ENCODE measurements at regions not wholly inside any gene's neighbourhood (a gene's known extent, or its start where the extent isn't known, plus 50 kb on each side); places are given as distances from the start of the nearest gene placed in this dataset.

GRCh38 chrX:9204560-9204959, 170.6 kb upstream of the FAM9B start:
- intact Hi-C loops (cut with DNase I), result no loop called here
- DNase-seq (no peak), ATAC-seq (no peak)
- no peaks in the 10 kb centered on the region for H3K4me1 ChIP-seq
- no peaks in the 10 kb centered on the region for H3K36me3 ChIP-seq
- no peak overlapping the region for H3K4me3 ChIP-seq
- H3K27me3 ChIP-seq, result peaks cover 0 to 7% of the 10 kb centered on the region in 2 donors
- H3K9me3 ChIP-seq, result no peaks in the 10 kb centered on the region
- TF ChIP-seq CTCF (IDR thresholded peaks at IDR 0.05), result no peak
- no peak overlapping the region for H3K27ac ChIP-seq

DNA sequence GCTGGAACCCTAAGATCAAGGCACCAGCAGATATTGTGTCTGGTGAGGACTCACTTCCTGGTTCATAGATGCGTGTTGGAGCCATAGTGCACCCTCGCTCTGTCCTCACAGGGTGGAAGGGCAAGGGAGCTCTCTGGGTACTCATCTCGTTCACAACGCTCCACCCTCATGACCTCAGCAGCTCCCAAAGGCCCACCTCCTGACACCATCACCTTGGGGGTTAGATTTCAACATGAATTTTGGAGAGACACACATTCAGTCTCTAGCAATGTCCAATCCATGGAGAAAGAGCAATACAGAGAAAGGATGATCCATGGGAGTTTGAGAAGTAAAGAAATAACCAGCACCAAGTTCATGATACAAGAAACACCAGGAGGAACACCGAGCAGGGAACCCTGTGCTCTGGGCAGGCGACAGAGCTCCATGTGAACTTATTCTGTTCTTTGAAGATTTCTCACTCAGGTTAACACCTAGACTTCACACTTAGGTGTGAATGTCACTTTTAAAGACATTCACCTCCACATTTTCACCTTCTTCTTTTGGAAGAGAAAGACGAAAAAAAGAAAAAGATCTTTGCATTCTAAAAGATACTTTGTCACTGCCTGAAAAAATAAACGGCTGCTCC, 171.8 kb upstream of the FAM9B start:
- DNase-seq (no peak), ATAC-seq (no peak)
- intact Hi-C loops (cut with DNase I), result no loop called here
- no peak for TF ChIP-seq CTCF (IDR thresholded peaks at IDR 0.05)
- H3K27ac ChIP-seq, result no peak overlapping the region
- peaks cover 0 to 7% of the 10 kb centered on the region in 2 donors for H3K27me3 ChIP-seq
- no peaks in the 10 kb centered on the region for H3K9me3 ChIP-seq
- no peak overlapping the region for H3K4me3 ChIP-seq
- no peaks in the 10 kb centered on the region for H3K36me3 ChIP-seq
- no peaks in the 10 kb centered on the region for H3K4me1 ChIP-seq

GRCh38 chrX:9207142-9207541, 173.2 kb upstream of the FAM9B start:
- Histone ChIP-seq H3K9me3 (no peaks in the 10 kb centered on the region), H3K27me3 (peaks cover 0 to 7% of the 10 kb centered on the region in 2 donors), H3K27ac (no peak overlapping the region), H3K36me3 (no peaks in the 10 kb centered on the region), H3K4me3 (no peak overlapping the region), H3K4me1 (no peaks in the 10 kb centered on the region)
- no peak for ATAC-seq
- DNase-seq, result no peak
- no peak for TF ChIP-seq CTCF (IDR thresholded peaks at IDR 0.05)
- intact Hi-C loops (cut with DNase I), result no loop called here

- peaks cover 0 to 7% of the 10 kb centered on the region in 2 donors for H3K27me3 ChIP-seq
- intact Hi-C loops (cut with DNase I), result no loop called here
- H3K4me1 ChIP-seq, result no peaks in the 10 kb centered on the region
- no peaks in the 10 kb centered on the region for H3K9me3 ChIP-seq
- H3K36me3 ChIP-seq, result no peaks in the 10 kb centered on the region
- ATAC-seq, result no peak
- no peak for TF ChIP-seq CTCF (IDR thresholded peaks at IDR 0.05)
- no peak overlapping the region for H3K4me3 ChIP-seq
- H3K27ac ChIP-seq, result no peak overlapping the region
- DNase-seq, result no peak
Observed at GRCh38 chrX:9211269-9211668, 177.3 kb upstream of the FAM9B start.

DNA sequence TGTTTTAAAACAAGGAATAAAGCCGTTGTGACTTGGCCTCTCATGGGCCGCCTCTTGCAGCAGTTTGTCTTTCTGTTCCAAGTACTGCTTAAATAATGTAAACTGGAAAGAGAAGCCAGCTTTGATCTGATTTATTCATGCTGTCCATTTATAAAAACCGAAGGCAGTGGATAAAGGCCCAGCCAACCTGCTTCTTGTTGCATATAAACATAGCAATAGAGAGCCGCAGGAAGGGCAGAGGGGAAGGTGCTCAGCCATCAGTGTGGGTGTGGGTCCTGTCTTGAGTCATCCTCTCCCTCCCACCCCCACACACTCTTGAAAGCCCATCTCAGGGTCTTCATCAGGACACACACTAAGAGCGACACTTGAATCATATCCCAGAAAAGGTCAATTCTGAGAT, 187.9 kb upstream of the FAM9B start:
- Histone ChIP-seq H3K27me3 (no peaks in the 10 kb centered on the region), H3K4me3 (no peak overlapping the region), H3K9me3 (no peaks in the 10 kb centered on the region), H3K27ac (no peak overlapping the region), H3K36me3 (no peaks in the 10 kb centered on the region), H3K4me1 (no peaks in the 10 kb centered on the region)
- ATAC-seq (no peak), DNase-seq (peak in 2 of 4 donors; percentile 53 to 63)
- no peak for TF ChIP-seq CTCF (IDR thresholded peaks at IDR 0.05)
- intact Hi-C loops (cut with DNase I), result no loop called here
